SK-N-SH (cell line): ENCODE measurements at regions not wholly inside any gene's neighbourhood (a gene's known extent, or its start where the extent isn't known, plus 50 kb on each side); places are given as distances from the start of the nearest gene placed in this dataset.

Source experiments
- CTCF ChIP-seq: fragments of 200-600 bp; sonication (generic); IDR thresholded peaks from 2 replicates; pipeline ENCODE4 v1.6.1; 2017; ENCODE audit warnings: antibody characterized with exemption, mild to moderate bottlenecking, moderate library complexity
- JUND ChIP-seq: IDR thresholded peaks from 2 replicates; pipeline ENCODE4 v1.4.0; 2012
- USF2 ChIP-seq: fragments of 150-350 bp; IDR thresholded peaks from 2 replicates; pipeline ENCODE4 v1.6.1; 2017; ENCODE audit warnings: antibody characterized with exemption, low read length, low read depth, borderline replicate concordance

DNA sequence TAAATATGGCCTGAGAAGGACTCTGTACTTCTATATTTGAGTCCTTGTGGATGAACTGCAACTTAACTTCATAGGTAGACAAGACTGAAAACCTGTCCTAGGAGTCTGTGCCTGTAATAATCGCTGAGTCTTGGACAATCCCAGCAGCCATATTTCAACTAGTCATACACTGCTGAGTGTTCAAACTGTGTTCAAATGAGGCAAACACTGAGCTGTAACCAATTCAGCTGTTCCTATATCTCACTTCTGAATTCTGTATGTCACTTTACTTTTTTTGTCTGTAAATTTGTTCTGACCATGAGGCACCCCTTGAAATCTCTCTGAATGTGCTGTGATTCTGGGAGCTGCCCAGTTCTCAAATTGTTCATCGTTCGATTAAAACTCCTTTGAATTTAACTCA lies 72.4 kb downstream of the FOXF2 start:
- TF ChIP-seq USF2 (no peak), CTCF (no peak), JUND (no peak)
